Posterior cingulate gyrus (tissue), 11 donors: ENCODE measurements at regions not wholly inside any gene's neighbourhood (a gene's known extent, or its start where the extent isn't known, plus 50 kb on each side); places are given as distances from the start of the nearest gene placed in this dataset.
A peak's percentile ranks its signal among the peaks of the same experiment; 100 is the strongest.

Experiments used
- DNase-seq, 10 donors: peaks; one replicate each; pipeline versions ENCODE4 v3.0.0 to v3.0.0-alpha.2; 2020 to 2021; ENCODE audit warnings: mixed read lengths in 3 of 10
- intact Hi-C: fragments of 100-400 bp; cut with DNase I; formaldehyde crosslinking; loops from one replicate; pipeline ENCODE4 v1.15.1; 2023

GRCh38 chrX:39856472-39857121 is 241.2 kb downstream of the BCOR start:
- no peak for DNase-seq
- intact Hi-C loops = no loop called here

GRCh38 chrX:39857780-39858179 is 240.0 kb downstream of the BCOR start:
- intact Hi-C loops = no loop called here
- DNase-seq = no peak

GRCh38 chrX:39859991-39860861 is 237.5 kb downstream of the BCOR start:
- DNase-seq = no peak
- intact Hi-C loops = no loop called here

- intact Hi-C loops = no loop called here
These were observed 234.8 kb downstream of the BCOR start for GRCh38 chrX:39862963-39863362.

GRCh38 chrX:39866229-39866628 is 231.5 kb downstream of the BCOR start:
- no peak for DNase-seq
- intact Hi-C loops = no loop called here

More at GRCh38 chrX:39862963-39863362, 234.8 kb downstream of the BCOR start:
- DNase-seq = no peak

- no peak for DNase-seq
- intact Hi-C loops = no loop called here
These were observed 227.7 kb downstream of the BCOR start for GRCh38 chrX:39869846-39870601.

- no peak for DNase-seq
These were observed 226.1 kb downstream of the BCOR start for GRCh38 chrX:39871648-39872047.

GRCh38 chrX:39873117-39873516 is 224.6 kb downstream of the BCOR start:
- intact Hi-C loops = no loop called here
- no peak for DNase-seq

More at GRCh38 chrX:39871648-39872047, 226.1 kb downstream of the BCOR start:
- intact Hi-C loops = no loop called here

GRCh38 chrX:39874202-39874816 is 223.4 kb downstream of the BCOR start:
- intact Hi-C loops = no loop called here
- DNase-seq = no peak

- DNase-seq = no peak
- intact Hi-C loops = no loop called here
These were observed 221.7 kb downstream of the BCOR start for GRCh38 chrX:39875834-39876628.

- intact Hi-C loops = no loop called here
These were observed 219.9 kb downstream of the BCOR start for GRCh38 chrX:39877905-39878304.

GRCh38 chrX:39883666-39884065 is 214.1 kb downstream of the BCOR start:
- intact Hi-C loops = no loop called here
- DNase-seq = no peak

More at GRCh38 chrX:39877905-39878304, 219.9 kb downstream of the BCOR start:
- no peak for DNase-seq

- intact Hi-C loops = no loop called here
- DNase-seq = peak in 4 of 10 donors; percentile 28 to 87 (median 47)
These were observed 211.5 kb downstream of the BCOR start for GRCh38 chrX:39886282-39886681.

- DNase-seq = no peak
- intact Hi-C loops = no loop called here
These were observed 209.0 kb downstream of the BCOR start for GRCh38 chrX:39888730-39889129.

- DNase-seq = no peak
- intact Hi-C loops = no loop called here
These were observed 208.1 kb downstream of the BCOR start for GRCh38 chrX:39889704-39890103.

GRCh38 chrX:39890807-39891206 is 207.0 kb downstream of the BCOR start:
- no peak for DNase-seq
- intact Hi-C loops = no loop called here

- no peak for DNase-seq
- intact Hi-C loops = no loop called here
These were observed 206.0 kb downstream of the BCOR start for GRCh38 chrX:39891781-39892180.

- intact Hi-C loops = no loop called here
- DNase-seq = no peak
These were observed 204.1 kb downstream of the BCOR start for GRCh38 chrX:39893417-39894338.

- no peak for DNase-seq
- intact Hi-C loops = no loop called here
These were observed 203.1 kb downstream of the BCOR start for GRCh38 chrX:39894683-39895082.
